Immature natural killer cell (primary cell): ENCODE measurements at regions not wholly inside any gene's neighbourhood (a gene's known extent, or its start where the extent isn't known, plus 50 kb on each side); places are given as distances from the start of the nearest gene placed in this dataset.
A peak's percentile ranks its signal among the peaks of the same experiment; 100 is the strongest.

Experiments used
- DNase-seq, 3 donors: peaks; one replicate each; pipeline ENCODE4 v3.0.0; 2022; ENCODE audit warnings: mixed read lengths in 1 of 3
- H3K27ac Mint-ChIP-seq, 6 donors: one replicate each; pipeline ENCODE4 v1.8.0; 2020; ENCODE audit warnings: mixed read lengths in 6 of 6, mild to moderate bottlenecking in 5 of 6, inconsistent platforms in 4 of 6, moderate library complexity in 3 of 6
- H3K27me3 Mint-ChIP-seq, 3 donors: one replicate each; pipeline ENCODE4 v1.8.0; 2020 to 2021; ENCODE audit warnings: low read depth in 3 of 3, mild to moderate bottlenecking in 3 of 3, mixed read lengths in 3 of 3, moderate library complexity in 3 of 3, inconsistent platforms in 1 of 3
- H3K36me3 Mint-ChIP-seq, 3 donors: one replicate each; pipeline ENCODE4 v1.8.0; 2020; ENCODE audit warnings: mixed read lengths in 3 of 3, inconsistent platforms in 2 of 3, mild to moderate bottlenecking in 2 of 3
- H3K4me1 Mint-ChIP-seq, 2 donors: one replicate each; pipeline ENCODE4 v1.8.0; 2020; ENCODE audit warnings: inconsistent platforms in 2 of 2, mild to moderate bottlenecking in 2 of 2, mixed read lengths in 2 of 2, moderate library complexity in 1 of 2
- H3K4me3 Mint-ChIP-seq, 5 donors: one replicate each; pipeline ENCODE4 v1.8.0; 2020; ENCODE audit warnings: mild to moderate bottlenecking in 5 of 5, mixed read lengths in 5 of 5, inconsistent platforms in 3 of 5, moderate library complexity in 3 of 5
- H3K9me3 Mint-ChIP-seq, 6 donors: one replicate each; pipeline ENCODE4 v1.8.0; 2020; ENCODE audit warnings: mild to moderate bottlenecking in 6 of 6, mixed read lengths in 6 of 6, inconsistent platforms in 4 of 6, moderate library complexity in 3 of 6

- Mint-ChIP-seq H3K27ac (no peak overlapping the region), H3K9me3 (peaks cover 0 to 9% (median 0%) of the 10 kb centered on the region in 6 donors), H3K36me3 (no peaks in the 10 kb centered on the region), H3K27me3 (peaks cover 0 to 1% (median 0%) of the 10 kb centered on the region in 3 donors), H3K4me1 (no peaks in the 10 kb centered on the region), H3K4me3 (no peak overlapping the region)
- no peak for DNase-seq
Observed at GRCh38 chr9:80059191-80059590, 487.4 kb downstream of the TLE4 start.

GRCh38 chr9:80052830-80053229 lies 481.1 kb downstream of the TLE4 start:
- Mint-ChIP-seq H3K9me3 (peaks cover 0 to 21% (median 8%) of the 10 kb centered on the region in 6 donors), H3K4me3 (no peak overlapping the region), H3K4me1 (no peaks in the 10 kb centered on the region), H3K27me3 (peaks cover 0 to 2% (median 0%) of the 10 kb centered on the region in 3 donors), H3K27ac (no peak overlapping the region), H3K36me3 (no peaks in the 10 kb centered on the region)
- no peak for DNase-seq

- Mint-ChIP-seq H3K27me3 (peaks cover 0 to 4% (median 3%) of the 10 kb centered on the region in 3 donors), H3K4me3 (no peak overlapping the region), H3K27ac (no peak overlapping the region), H3K4me1 (no peaks in the 10 kb centered on the region), H3K9me3 (peaks cover 0 to 19% (median 8%) of the 10 kb centered on the region in 6 donors), H3K36me3 (no peaks in the 10 kb centered on the region)
- DNase-seq, result no peak
Observed at GRCh38 chr9:80049096-80049782, 477.5 kb downstream of the TLE4 start.

- H3K36me3 Mint-ChIP-seq, result no peaks in the 10 kb centered on the region
- H3K4me3 Mint-ChIP-seq, result no peak overlapping the region
- peaks cover 0 to 1% (median 0%) of the 10 kb centered on the region in 6 donors for H3K9me3 Mint-ChIP-seq
- DNase-seq, result no peak
- peaks cover 0 to 4% (median 3%) of the 10 kb centered on the region in 3 donors for H3K27me3 Mint-ChIP-seq
- H3K27ac Mint-ChIP-seq, result no peak overlapping the region
- H3K4me1 Mint-ChIP-seq, result no peaks in the 10 kb centered on the region
Observed at GRCh38 chr9:80046481-80046880, 474.7 kb downstream of the TLE4 start.

- Mint-ChIP-seq H3K27me3 (peaks cover 0 to 3% (median 1%) of the 10 kb centered on the region in 3 donors), H3K36me3 (peaks cover 0 to 3% (median 0%) of the 10 kb centered on the region in 3 donors), H3K4me3 (no peak overlapping the region), H3K27ac (no peak overlapping the region), H3K9me3 (peaks cover 0 to 5% (median 0%) of the 10 kb centered on the region in 6 donors), H3K4me1 (no peaks in the 10 kb centered on the region)
- no peak for DNase-seq
Observed at GRCh38 chr9:80041821-80042220, 470.1 kb downstream of the TLE4 start.

- no peak for DNase-seq
- Mint-ChIP-seq H3K27ac (no peak overlapping the region), H3K4me1 (no peaks in the 10 kb centered on the region), H3K4me3 (no peak overlapping the region), H3K9me3 (peaks cover 0 to 5% (median 0%) of the 10 kb centered on the region in 6 donors), H3K36me3 (peaks cover 0 to 3% (median 0%) of the 10 kb centered on the region in 3 donors), H3K27me3 (peaks cover 0 to 1% (median 0%) of the 10 kb centered on the region in 3 donors)
Observed at GRCh38 chr9:80040457-80040856, 468.7 kb downstream of the TLE4 start.

- no peak for DNase-seq
- no peaks in the 10 kb centered on the region for H3K4me1 Mint-ChIP-seq
- H3K4me3 Mint-ChIP-seq, result no peak overlapping the region
- H3K9me3 Mint-ChIP-seq, result peaks cover 0 to 7% (median under 1%) of the 10 kb centered on the region in 6 donors
- no peak overlapping the region for H3K27ac Mint-ChIP-seq
- no peaks in the 10 kb centered on the region for H3K36me3 Mint-ChIP-seq
- peaks cover 0 to 5% (median 0%) of the 10 kb centered on the region in 3 donors for H3K27me3 Mint-ChIP-seq
Observed at GRCh38 chr9:80030801-80031200, 459.0 kb downstream of the TLE4 start.

GRCh38 chr9:80028501-80028900 lies 456.7 kb downstream of the TLE4 start:
- Mint-ChIP-seq H3K9me3 (peaks cover 0 to 7% (median under 1%) of the 10 kb centered on the region in 6 donors), H3K36me3 (no peaks in the 10 kb centered on the region), H3K27me3 (peaks cover 0 to 5% (median 0%) of the 10 kb centered on the region in 3 donors), H3K4me1 (no peaks in the 10 kb centered on the region), H3K27ac (no peak overlapping the region), H3K4me3 (no peak overlapping the region)
- no peak for DNase-seq

GRCh38 chr9:80025796-80026520 lies 454.2 kb downstream of the TLE4 start:
- Mint-ChIP-seq H3K36me3 (no peaks in the 10 kb centered on the region), H3K4me3 (no peak overlapping the region), H3K27me3 (peaks cover 0 to 5% (median 2%) of the 10 kb centered on the region in 3 donors), H3K4me1 (no peaks in the 10 kb centered on the region), H3K9me3 (peaks cover 0 to 10% (median 0%) of the 10 kb centered on the region in 6 donors), H3K27ac (no peak overlapping the region)
- no peak for DNase-seq

- Mint-ChIP-seq H3K36me3 (no peaks in the 10 kb centered on the region), H3K27me3 (peaks cover 0 to 5% (median 2%) of the 10 kb centered on the region in 3 donors), H3K4me3 (no peak overlapping the region), H3K4me1 (no peaks in the 10 kb centered on the region), H3K27ac (no peak overlapping the region), H3K9me3 (peaks cover 0 to 10% (median 0%) of the 10 kb centered on the region in 6 donors)
- DNase-seq, result no peak
Observed at GRCh38 chr9:80025131-80025530, 453.4 kb downstream of the TLE4 start.

- DNase-seq, result no peak
- peaks cover 0 to 4% (median 0%) of the 10 kb centered on the region in 6 donors for H3K9me3 Mint-ChIP-seq
- no peaks in the 10 kb centered on the region for H3K36me3 Mint-ChIP-seq
- H3K4me3 Mint-ChIP-seq, result no peak overlapping the region
- no peaks in the 10 kb centered on the region for H3K4me1 Mint-ChIP-seq
- peaks cover 0 to 2% (median 2%) of the 10 kb centered on the region in 3 donors for H3K27me3 Mint-ChIP-seq
- no peak overlapping the region for H3K27ac Mint-ChIP-seq
Observed at GRCh38 chr9:80020530-80020929, 448.8 kb downstream of the TLE4 start.

- H3K27me3 Mint-ChIP-seq, result peaks cover 2 to 3% (median 2%) of the 10 kb centered on the region in 3 donors
- H3K9me3 Mint-ChIP-seq, result peaks cover 0 to 4% (median 0%) of the 10 kb centered on the region in 6 donors
- no peaks in the 10 kb centered on the region for H3K36me3 Mint-ChIP-seq
- no peak overlapping the region for H3K4me3 Mint-ChIP-seq
- H3K27ac Mint-ChIP-seq, result no peak overlapping the region
- H3K4me1 Mint-ChIP-seq, result no peaks in the 10 kb centered on the region
- DNase-seq, result no peak
Observed at GRCh38 chr9:80020056-80020455, 448.3 kb downstream of the TLE4 start.

GRCh38 chr9:80013891-80014290 lies 442.1 kb downstream of the TLE4 start:
- Mint-ChIP-seq H3K4me3 (no peak overlapping the region), H3K4me1 (no peaks in the 10 kb centered on the region), H3K9me3 (peaks cover 0 to 19% (median 2%) of the 10 kb centered on the region in 6 donors), H3K27ac (peak overlapping the region in 1 of 6 donors; percentile 42), H3K27me3 (peaks cover 2 to 5% (median 4%) of the 10 kb centered on the region in 3 donors), H3K36me3 (no peaks in the 10 kb centered on the region)
- DNase-seq, result no peak
